ENCODE measurements at regions not wholly inside any gene's neighbourhood (a gene's known extent, or its start where the extent isn't known, plus 50 kb on each side); places are given as distances from the start of the nearest gene placed in this dataset.

DNA sequence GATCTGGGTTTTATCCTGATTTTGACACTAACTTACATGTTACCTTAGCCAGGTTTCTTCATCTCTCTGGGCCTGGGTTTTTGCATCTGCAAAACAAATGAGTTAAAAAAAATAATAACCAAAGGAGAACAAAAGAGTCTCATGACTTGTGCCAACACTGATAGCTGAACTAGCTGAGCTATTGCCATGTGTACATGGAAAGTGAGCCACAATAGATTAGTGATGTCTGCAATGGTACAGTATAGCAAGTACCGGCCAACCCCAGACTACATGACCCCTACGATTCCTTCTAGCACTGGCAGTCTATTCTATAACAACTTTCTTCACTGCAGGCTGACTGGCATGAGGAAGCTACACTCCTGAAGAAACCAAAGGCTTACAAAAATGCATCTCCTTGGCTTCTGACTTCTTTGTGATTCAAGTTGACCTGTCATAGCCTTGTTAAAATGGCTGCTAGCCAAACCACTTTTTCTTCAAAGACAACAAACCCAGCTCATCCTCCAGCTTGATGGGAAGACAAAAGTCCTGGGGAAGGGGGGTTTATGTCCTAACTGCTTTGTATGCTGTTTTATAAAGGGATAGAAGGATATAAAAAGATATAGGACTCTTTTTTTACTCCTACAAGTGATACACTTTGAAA is 123.7 kb downstream of the DAD1 start:
- TF ChIP-seq GATA2 (IDR thresholded peaks at IDR 0.05; ENCODE audit: low read depth, low read length), result no peak
- TF ChIP-seq GATA3 (IDR thresholded peaks at IDR 0.05; ENCODE audit: low read depth, low read length), result no peak
